OCI-LY1 (cell line): ENCODE measurements at regions not wholly inside any gene's neighbourhood (a gene's known extent, or its start where the extent isn't known, plus 50 kb on each side); places are given as distances from the start of the nearest gene placed in this dataset.

Experiments used
- H2AFZ ChIP-seq: fragments of 200-600 bp; sonication (generic), shearing (Covaris generic); 2 replicates; pipeline ENCODE4 v1.6.0; 2014; ENCODE audit warnings: antibody characterized with exemption, mild to moderate bottlenecking, low read length
- H3F3A ChIP-seq: fragments of 200-600 bp; sonication (generic), shearing (Covaris generic); 2 replicates; pipeline ENCODE4 v1.6.0; 2014; ENCODE audit warnings: mild to moderate bottlenecking, antibody characterized with exemption, low read length, moderate library complexity; ENCODE audit not compliant: insufficient read depth
- H3K27ac ChIP-seq: fragments of 200-600 bp; sonication (generic); 2 replicates; pipeline ENCODE4 v1.5.1; 2014; ENCODE audit warnings: low read length, mixed run types, mild to moderate bottlenecking, low read depth; ENCODE audit not compliant: poor library complexity, severe bottlenecking
- H3K27me3 ChIP-seq: fragments of 200-600 bp; sonication (generic); 2 replicates; pipeline ENCODE4 v1.6.0; 2014; ENCODE audit warnings: antibody characterized with exemption, mild to moderate bottlenecking, low read length, moderate library complexity; ENCODE audit not compliant: insufficient read depth
- H3K36me3 ChIP-seq: fragments of 200-600 bp; sonication (generic); 2 replicates; pipeline ENCODE4 v1.6.1; 2014; ENCODE audit warnings: mild to moderate bottlenecking, antibody characterized with exemption, low read length, moderate library complexity, mixed read lengths; ENCODE audit not compliant: insufficient read depth
- H3K4me1 ChIP-seq: fragments of 200-600 bp; sonication (generic); 2 replicates; pipeline ENCODE4 v1.5.1; 2014; ENCODE audit warnings: mild to moderate bottlenecking, low read length, moderate library complexity; ENCODE audit not compliant: insufficient read depth, severe bottlenecking
- H3K4me2 ChIP-seq: fragments of 200-600 bp; sonication (generic), shearing (Covaris generic); 2 replicates; pipeline ENCODE4 v1.6.1; 2014; ENCODE audit warnings: low read length
- H3K4me3 ChIP-seq: fragments of 200-600 bp; sonication (generic); 2 replicates; pipeline ENCODE4 v1.5.1; 2014; ENCODE audit warnings: low read length, low read depth, mild to moderate bottlenecking, mixed read lengths; ENCODE audit not compliant: poor library complexity, severe bottlenecking
- H3K79me2 ChIP-seq: fragments of 200-600 bp; shearing (Covaris generic); 2 replicates; pipeline ENCODE4 v1.6.1; 2016; ENCODE audit warnings: mixed run types, low read length, mixed read lengths; ENCODE audit not compliant: insufficient read depth
- H3K9ac ChIP-seq: fragments of 200-600 bp; sonication (generic), shearing (Covaris generic); 2 replicates; pipeline ENCODE4 v1.6.1; 2014; ENCODE audit warnings: mild to moderate bottlenecking, low read length, mixed read lengths
- H3K9me2 ChIP-seq: fragments of 200-600 bp; sonication (generic), shearing (Covaris generic); 2 replicates; pipeline ENCODE4 v1.6.1; 2014; ENCODE audit warnings: low read depth, mild to moderate bottlenecking, low read length, mixed read lengths
- H3K9me3 ChIP-seq: fragments of 200-600 bp; shearing (Covaris generic); 2 replicates; pipeline ENCODE4 v1.6.1; 2014; ENCODE audit warnings: low read length, mixed read lengths
- H4K20me1 ChIP-seq: fragments of 200-600 bp; sonication (generic), shearing (Covaris generic); 2 replicates; pipeline ENCODE4 v1.6.0; 2016; ENCODE audit warnings: mild to moderate bottlenecking, low read length; ENCODE audit not compliant: insufficient read depth
- EZH2 ChIP-seq: fragments of 200-600 bp; sonication (generic), shearing (Covaris generic); IDR thresholded peaks from 2 replicates; pipeline ENCODE4 v1.8.0; 2017; ENCODE audit warnings: borderline replicate concordance, mixed run types, mild to moderate bottlenecking, antibody characterized with exemption, low read length, moderate library complexity, mixed read lengths
- TF ChIP-seq, protein P1 (sequence below): fragments of 200-600 bp; sonication (generic), shearing (Covaris generic); IDR thresholded peaks from 2 replicates; pipeline ENCODE4 v1.5.1; 2017; ENCODE audit warnings: mild to moderate bottlenecking, antibody characterized with exemption, low read length, moderate library complexity, mixed read lengths

DNA sequence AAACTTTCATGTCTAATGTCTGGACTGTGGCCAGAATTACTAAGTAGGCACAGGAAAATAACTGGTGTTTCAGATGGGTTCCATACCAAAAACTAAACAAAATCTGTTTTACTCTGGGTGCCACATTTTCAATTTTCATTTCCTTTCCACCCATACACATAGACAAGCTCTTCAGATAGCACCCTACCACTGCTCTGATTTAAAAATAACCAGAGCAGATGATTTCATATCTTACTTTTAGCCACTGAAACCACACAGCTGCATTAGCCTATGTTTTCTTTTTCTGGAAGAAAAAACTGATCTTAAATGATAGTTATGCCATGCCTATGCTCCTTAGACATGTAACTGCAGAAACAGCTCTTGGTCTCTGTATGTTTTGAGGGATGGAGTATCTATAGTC lies 647.6 kb downstream of the CPS1 start:
- no peak overlapping the region for H3K4me3 ChIP-seq
- no peak overlapping the region for H2AFZ ChIP-seq
- no peaks in the 10 kb centered on the region for H3K9me2 ChIP-seq
- H3K36me3 ChIP-seq: no peaks in the 10 kb centered on the region
- no peak overlapping the region for H3K27ac ChIP-seq
- no peaks in the 10 kb centered on the region for H3K4me1 ChIP-seq
- TF ChIP-seq, protein P1, sequence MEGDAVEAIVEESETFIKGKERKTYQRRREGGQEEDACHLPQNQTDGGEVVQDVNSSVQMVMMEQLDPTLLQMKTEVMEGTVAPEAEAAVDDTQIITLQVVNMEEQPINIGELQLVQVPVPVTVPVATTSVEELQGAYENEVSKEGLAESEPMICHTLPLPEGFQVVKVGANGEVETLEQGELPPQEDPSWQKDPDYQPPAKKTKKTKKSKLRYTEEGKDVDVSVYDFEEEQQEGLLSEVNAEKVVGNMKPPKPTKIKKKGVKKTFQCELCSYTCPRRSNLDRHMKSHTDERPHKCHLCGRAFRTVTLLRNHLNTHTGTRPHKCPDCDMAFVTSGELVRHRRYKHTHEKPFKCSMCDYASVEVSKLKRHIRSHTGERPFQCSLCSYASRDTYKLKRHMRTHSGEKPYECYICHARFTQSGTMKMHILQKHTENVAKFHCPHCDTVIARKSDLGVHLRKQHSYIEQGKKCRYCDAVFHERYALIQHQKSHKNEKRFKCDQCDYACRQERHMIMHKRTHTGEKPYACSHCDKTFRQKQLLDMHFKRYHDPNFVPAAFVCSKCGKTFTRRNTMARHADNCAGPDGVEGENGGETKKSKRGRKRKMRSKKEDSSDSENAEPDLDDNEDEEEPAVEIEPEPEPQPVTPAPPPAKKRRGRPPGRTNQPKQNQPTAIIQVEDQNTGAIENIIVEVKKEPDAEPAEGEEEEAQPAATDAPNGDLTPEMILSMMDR: no peak
- no peak for TF ChIP-seq EZH2
- no peaks in the 10 kb centered on the region for H3K79me2 ChIP-seq
- no peaks in the 10 kb centered on the region for H3K27me3 ChIP-seq
- H4K20me1 ChIP-seq: no peaks in the 10 kb centered on the region
- no peak overlapping the region for H3K4me2 ChIP-seq
- H3K9ac ChIP-seq: no peak overlapping the region
- H3K9me3 ChIP-seq: no peaks in the 10 kb centered on the region
- no peaks in the 10 kb centered on the region for H3F3A ChIP-seq

DNA sequence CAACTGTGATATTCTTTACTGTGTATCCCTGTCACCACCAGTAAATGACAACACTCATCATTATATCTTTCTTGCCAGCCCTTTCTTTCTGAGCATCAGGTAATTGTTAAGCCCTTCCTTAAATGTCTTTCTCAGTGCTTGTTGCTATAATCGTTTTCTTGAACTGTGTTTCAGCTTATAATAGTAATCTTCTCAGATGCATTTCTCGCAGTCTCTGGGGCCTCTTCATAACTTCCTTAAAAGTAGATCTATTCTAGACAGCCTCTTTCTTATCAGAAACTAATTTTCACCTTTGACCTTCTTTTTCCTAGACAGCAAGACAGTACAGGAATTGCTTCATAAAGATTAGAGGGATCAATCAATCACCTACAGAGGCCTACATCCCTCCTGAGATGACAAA lies 648.1 kb downstream of the CPS1 start:
- no peaks in the 10 kb centered on the region for H3K9me3 ChIP-seq
- no peaks in the 10 kb centered on the region for H4K20me1 ChIP-seq
- no peaks in the 10 kb centered on the region for H3K36me3 ChIP-seq
- no peak overlapping the region for H2AFZ ChIP-seq
- no peak overlapping the region for H3K27ac ChIP-seq
- H3K4me3 ChIP-seq: no peak overlapping the region
- H3K4me2 ChIP-seq: no peak overlapping the region
- H3K9me2 ChIP-seq: no peaks in the 10 kb centered on the region
- no peaks in the 10 kb centered on the region for H3F3A ChIP-seq
- no peaks in the 10 kb centered on the region for H3K4me1 ChIP-seq
- TF ChIP-seq, protein P1: no peak
- TF ChIP-seq EZH2: no peak
- H3K27me3 ChIP-seq: no peaks in the 10 kb centered on the region
- no peaks in the 10 kb centered on the region for H3K79me2 ChIP-seq
- no peak overlapping the region for H3K9ac ChIP-seq

DNA sequence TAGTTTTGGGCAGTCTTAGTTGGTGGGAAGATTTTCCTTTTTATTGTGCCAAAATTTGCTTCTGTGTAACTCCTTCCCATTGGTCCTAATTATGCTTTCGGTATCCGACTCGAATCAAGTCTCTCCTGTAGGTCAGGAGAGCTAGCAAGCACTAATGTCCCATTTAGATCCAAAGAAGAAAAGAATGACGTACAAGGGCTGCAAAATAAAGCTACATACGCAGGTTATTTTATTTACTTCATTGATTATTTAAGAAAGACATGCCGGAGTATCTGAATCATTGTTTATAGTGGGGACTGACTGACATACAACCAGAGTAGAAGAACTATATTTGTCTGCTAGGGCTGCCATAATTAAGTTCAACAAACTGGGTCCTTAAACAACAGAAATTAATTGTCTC lies 648.5 kb downstream of the CPS1 start:
- no peaks in the 10 kb centered on the region for H3K27me3 ChIP-seq
- no peak for TF ChIP-seq EZH2
- TF ChIP-seq, protein P1: no peak
- no peaks in the 10 kb centered on the region for H3K36me3 ChIP-seq
- no peak overlapping the region for H2AFZ ChIP-seq
- H3K27ac ChIP-seq: no peak overlapping the region
- H3K4me2 ChIP-seq: no peak overlapping the region
- no peak overlapping the region for H3K4me3 ChIP-seq
- H3K9me2 ChIP-seq: no peaks in the 10 kb centered on the region
- H3K9ac ChIP-seq: no peak overlapping the region
- no peaks in the 10 kb centered on the region for H4K20me1 ChIP-seq
- no peaks in the 10 kb centered on the region for H3K9me3 ChIP-seq
- H3F3A ChIP-seq: no peaks in the 10 kb centered on the region
- no peaks in the 10 kb centered on the region for H3K4me1 ChIP-seq
- H3K79me2 ChIP-seq: no peaks in the 10 kb centered on the region
